GM10248 (cell line): ENCODE measurements at regions not wholly inside any gene's neighbourhood (a gene's known extent, or its start where the extent isn't known, plus 50 kb on each side); places are given as distances from the start of the nearest gene placed in this dataset.

ENCODE experiments used
- CTCF ChIA-PET: fragments of 300-600 bp; sonication (Branson Sonifier 250); formaldehyde crosslinking; extraction: SDS; loops from one replicate; lab custom pipeline; 2021; ENCODE audit warnings: antibody characterized with exemption; lab: Yijun Ruan, JAX
- POLR2A ChIA-PET: fragments of 350-650 bp; sonication (Branson Sonifier 250); formaldehyde crosslinking; extraction: SDS; loops from one replicate; lab custom pipeline; 2020; ENCODE audit warnings: antibody characterized with exemption; lab: Yijun Ruan, JAX
- DNase-seq: peaks from one replicate; pipeline ENCODE4 v3.0.0; 2012; ENCODE audit errors: extremely low spot score
- TF ChIP-seq, protein P1 (sequence below): IDR thresholded peaks from 2 replicates; pipeline ENCODE4 v1.5.1; 2012; ENCODE audit warnings: mild to moderate bottlenecking, low read depth; ENCODE audit errors: extremely low read depth, missing control alignments, control extremely low read depth

DNA sequence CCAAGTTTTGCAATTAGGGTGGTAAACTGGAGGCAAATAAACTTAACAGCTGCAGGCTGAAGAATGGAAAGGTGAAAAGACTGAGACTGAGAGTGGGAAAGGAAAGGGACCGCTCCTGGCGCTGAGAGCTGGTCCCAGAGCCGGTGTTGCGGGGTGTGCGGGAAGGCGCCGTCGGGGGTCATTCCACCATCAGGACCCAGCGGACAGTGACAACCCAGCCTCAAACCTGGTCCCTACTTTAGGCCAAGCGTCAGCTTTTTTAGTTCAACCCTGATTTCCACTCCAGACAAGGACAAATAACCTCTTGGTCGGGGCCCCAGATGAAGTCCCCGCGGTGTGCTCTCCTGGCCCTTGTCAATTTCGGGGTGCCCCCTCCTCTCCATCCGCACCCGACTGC is 145.8 kb upstream of the ETS2 start:
- TF ChIP-seq, protein P1, sequence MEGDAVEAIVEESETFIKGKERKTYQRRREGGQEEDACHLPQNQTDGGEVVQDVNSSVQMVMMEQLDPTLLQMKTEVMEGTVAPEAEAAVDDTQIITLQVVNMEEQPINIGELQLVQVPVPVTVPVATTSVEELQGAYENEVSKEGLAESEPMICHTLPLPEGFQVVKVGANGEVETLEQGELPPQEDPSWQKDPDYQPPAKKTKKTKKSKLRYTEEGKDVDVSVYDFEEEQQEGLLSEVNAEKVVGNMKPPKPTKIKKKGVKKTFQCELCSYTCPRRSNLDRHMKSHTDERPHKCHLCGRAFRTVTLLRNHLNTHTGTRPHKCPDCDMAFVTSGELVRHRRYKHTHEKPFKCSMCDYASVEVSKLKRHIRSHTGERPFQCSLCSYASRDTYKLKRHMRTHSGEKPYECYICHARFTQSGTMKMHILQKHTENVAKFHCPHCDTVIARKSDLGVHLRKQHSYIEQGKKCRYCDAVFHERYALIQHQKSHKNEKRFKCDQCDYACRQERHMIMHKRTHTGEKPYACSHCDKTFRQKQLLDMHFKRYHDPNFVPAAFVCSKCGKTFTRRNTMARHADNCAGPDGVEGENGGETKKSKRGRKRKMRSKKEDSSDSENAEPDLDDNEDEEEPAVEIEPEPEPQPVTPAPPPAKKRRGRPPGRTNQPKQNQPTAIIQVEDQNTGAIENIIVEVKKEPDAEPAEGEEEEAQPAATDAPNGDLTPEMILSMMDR: no peak
- ChIA-PET POLR2A (no interaction called here), CTCF (interaction anchor here (1.9 to 2.3 kb wide), 2 partner anchors 9 to 10 kb away, joined by 4 to 7 read pairs; no protein-coding TSS in a partner anchor)
- DNase-seq: no peak

DNA sequence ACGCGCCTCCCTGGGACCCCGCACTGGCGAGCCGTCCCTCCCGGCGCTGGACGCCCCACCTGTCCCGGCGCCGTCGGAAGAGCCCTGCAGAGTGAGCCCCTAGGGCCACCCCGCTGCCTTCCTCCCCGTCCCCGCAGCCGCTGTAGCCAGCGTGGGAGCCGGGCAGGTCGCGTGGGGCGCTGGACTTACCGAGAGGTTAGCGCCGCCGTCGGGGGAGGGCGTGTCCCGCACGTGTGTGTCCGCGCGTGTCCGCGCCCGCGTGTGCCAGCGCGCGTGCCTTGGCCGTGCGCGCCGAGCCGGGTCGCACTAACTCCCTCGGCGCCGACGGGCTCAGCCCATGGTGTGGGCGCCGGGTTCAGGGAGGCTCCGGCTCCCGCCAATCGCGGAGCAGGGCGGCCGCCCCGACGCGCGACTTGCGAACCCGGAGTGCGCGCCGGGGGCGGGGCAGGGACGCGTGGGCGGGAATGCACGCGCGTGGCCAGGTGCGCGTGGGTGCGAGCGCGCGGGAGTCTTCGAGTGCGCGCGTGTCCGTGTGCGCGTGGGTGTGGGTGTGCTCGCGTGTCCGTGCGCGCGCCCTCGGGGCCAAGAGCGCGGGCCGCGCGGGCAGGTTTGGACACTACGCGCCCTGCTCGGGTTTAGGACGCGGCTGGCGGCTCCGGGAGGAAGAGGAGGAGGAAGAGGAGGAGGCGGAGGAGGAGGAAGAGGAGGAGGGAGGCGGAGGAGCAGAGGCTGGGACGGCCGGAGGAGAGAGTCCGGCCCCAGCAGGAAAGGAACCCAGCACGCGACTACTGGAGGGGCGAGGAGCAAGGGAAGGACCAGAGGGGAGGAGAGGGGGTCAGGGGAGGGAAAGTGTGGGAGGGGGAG is 145.2 kb upstream of the ETS2 start:
- TF ChIP-seq, protein P1: no peak

DNA sequence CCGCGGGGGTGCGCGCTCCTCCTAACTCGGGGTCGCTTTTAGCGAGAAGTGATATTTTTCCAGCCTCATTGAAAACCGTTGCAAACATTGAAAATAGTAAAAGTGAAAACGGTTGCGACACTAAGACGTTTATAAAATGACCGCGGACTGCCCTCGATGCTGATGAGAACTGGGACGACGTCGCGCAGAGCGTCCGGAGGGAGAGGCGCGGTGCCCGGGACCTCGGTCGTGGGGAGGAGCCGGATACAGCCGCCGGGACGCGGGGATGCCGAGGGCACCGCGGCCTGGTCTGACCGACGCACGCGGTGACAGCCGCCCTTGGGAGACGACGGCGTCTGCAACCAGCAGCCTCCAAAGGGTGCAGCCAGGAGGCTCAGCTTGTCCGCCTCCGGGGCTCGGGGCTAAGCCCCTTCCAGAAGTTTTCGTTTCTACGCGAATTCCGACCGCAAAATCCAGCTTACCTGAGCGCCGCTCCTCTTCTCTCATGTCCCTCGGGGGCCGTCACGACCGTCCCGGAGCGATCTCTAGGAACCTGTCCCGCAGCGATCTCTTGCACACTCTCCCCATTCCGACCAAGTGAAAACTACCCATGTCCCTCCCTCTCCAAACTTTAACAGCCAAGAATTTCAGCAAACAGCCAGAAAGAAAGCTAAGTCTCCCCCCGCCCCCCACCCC is 144.4 kb upstream of the ETS2 start:
- POLR2A ChIA-PET: no interaction called here
- CTCF ChIA-PET: no interaction called here
- TF ChIP-seq, protein P1: no peak
- no peak for DNase-seq

More for the DNA sequence above, 145.2 kb upstream of the ETS2 start:
- peak; percentile 28 for DNase-seq
- POLR2A ChIA-PET: no interaction called here
- CTCF ChIA-PET: interaction anchor here (2.3 kb wide), 1 partner anchor 8 kb away, joined by 7 read pairs; no protein-coding TSS in a partner anchor

DNA sequence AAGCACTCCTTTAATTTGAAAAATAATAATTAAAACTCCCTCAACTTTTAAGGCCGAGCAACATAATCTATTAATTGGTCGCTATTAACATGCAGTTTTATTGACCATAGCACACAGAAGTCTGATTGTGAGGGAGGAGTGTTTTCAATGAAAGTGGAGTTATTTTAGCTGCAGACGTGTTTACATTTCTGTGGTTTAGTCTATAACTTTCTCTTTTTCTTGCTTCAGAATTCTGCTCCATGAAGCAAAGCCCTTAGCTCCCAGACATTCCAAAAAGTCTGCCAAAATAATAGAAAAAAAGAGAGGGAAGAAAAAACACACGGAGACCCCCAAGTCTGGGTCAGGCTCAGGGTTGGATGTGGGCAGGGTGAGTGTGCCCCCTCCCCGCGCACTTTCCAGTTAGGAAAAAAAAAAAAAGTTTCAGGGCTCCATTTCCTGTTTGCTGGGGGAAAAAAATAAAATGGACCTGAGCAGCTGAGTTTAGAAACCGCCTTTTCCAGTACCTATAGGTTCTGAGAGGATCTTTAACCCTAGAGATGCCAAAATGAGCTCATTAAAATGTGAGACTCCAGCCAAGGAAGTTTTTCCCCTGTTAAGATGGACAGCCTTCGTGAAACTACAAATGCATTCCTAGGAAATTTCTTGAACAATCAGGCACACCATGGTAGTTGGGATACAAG is 143.7 kb upstream of the ETS2 start:
- ChIA-PET CTCF (interaction anchor here (0.7 to 1.4 kb wide), 2 partner anchors 32 to 68 kb away, joined by 3 to 5 read pairs; no protein-coding TSS in a partner anchor), POLR2A (no interaction called here)
- DNase-seq: no peak
- TF ChIP-seq, protein P1: no peak

DNA sequence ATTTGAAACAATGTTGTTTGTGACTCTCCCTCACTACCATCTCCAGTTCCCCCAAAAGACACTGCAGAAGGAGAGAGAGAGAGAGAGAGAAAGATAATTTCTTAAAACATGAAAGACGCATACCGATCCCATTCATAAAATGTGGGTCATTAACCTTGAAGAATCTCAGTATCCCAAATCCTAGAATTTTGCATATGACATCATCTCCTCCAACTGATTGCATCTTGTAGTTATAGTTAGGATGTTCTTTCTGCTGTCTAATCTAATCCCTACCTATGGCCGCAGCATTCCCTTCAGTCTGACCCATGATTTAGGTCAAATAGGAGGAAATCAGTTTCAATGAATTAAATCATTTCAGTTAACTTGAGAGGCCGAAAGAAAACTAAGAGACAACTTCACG is 142.4 kb upstream of the ETS2 start:
- CTCF ChIA-PET: interaction anchor here (1.4 kb wide), 1 partner anchor 67 kb away, joined by 3 read pairs; no protein-coding TSS in a partner anchor
- TF ChIP-seq, protein P1: no peak
- no peak for DNase-seq

DNA sequence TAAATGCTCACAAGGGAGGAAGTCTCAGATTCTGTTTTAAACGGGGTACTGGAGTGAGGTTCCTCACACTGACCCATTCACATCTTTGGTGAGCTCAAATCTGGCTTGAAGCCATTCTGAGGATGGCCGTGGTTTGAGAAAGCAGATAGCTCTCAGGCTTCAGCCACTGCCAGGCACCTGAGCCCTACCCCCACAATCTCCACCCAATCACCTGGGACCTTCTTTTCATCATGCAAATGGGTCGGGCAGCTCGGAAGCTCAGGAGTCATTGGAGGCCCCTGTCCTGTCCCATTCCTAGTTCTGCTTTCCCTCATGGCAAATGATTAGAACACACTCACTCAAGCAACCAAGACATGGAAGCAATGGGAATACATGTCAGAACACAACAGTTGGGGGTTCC is 141.4 kb upstream of the ETS2 start:
- CTCF ChIA-PET: interaction anchor here (1.8 kb wide), 1 partner anchor 10 kb away, joined by 5 read pairs; no protein-coding TSS in a partner anchor
- TF ChIP-seq, protein P1: no peak
- DNase-seq: no peak
- POLR2A ChIA-PET: no interaction called here

More for the DNA sequence above, 142.4 kb upstream of the ETS2 start:
- POLR2A ChIA-PET: no interaction called here
